ENCODE measurements at regions not wholly inside any gene's neighbourhood (a gene's known extent, or its start where the extent isn't known, plus 50 kb on each side); places are given as distances from the start of the nearest gene placed in this dataset.

DNA sequence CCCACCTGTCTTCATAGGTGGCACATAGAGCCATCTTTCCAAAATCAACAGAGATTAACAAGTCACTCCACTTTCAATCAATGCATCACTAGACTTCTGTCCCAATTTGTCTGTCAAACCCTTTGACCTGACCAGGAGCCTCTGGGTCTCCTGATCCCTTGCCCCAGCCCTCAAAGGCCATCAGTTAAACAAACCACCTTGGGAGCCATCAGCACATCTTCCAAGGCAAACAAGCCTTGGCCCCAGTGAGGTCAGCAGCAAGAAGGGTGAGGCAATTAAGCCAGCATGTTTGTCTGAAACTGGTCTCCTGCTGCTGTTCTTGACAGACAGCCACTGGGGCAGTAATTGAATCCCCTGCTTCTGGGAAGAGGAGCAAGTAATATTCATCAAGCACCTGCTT lies 742.8 kb upstream of the TBX3 start:
- H3K9me3 ChIP-seq (ENCODE audit: low read length), result no peaks in the 10 kb centered on the region
- no peaks in the 10 kb centered on the region for H3K4me1 ChIP-seq (ENCODE audit: low read length)
- no peaks in the 10 kb centered on the region for H3K36me3 ChIP-seq (ENCODE audit: insufficient read depth, low read length)
- H3K9me2 ChIP-seq (replicated peaks; ENCODE audit: insufficient read depth, low read length), result no peaks in the 10 kb centered on the region
- no peak overlapping the region for H3K4me3 ChIP-seq (ENCODE audit: low read length)
- H3K27ac ChIP-seq (ENCODE audit: low read length), result no peak overlapping the region
- H2AFZ ChIP-seq (ENCODE audit: low read length), result no peak overlapping the region
- no peaks in the 10 kb centered on the region for H3K79me2 ChIP-seq (ENCODE audit: low read length)
- H3K9ac ChIP-seq (ENCODE audit: low read length), result no peak overlapping the region
- H4K20me1 ChIP-seq (ENCODE audit: insufficient read depth, low read depth, low read length), result no peaks in the 10 kb centered on the region
- no peaks in the 10 kb centered on the region for H3K27me3 ChIP-seq (ENCODE audit: low read length)
- DNase-seq, result no peak
- H3K4me2 ChIP-seq (ENCODE audit: low read depth, low read length, poor library complexity, severe bottlenecking), result no peak overlapping the region

DNA sequence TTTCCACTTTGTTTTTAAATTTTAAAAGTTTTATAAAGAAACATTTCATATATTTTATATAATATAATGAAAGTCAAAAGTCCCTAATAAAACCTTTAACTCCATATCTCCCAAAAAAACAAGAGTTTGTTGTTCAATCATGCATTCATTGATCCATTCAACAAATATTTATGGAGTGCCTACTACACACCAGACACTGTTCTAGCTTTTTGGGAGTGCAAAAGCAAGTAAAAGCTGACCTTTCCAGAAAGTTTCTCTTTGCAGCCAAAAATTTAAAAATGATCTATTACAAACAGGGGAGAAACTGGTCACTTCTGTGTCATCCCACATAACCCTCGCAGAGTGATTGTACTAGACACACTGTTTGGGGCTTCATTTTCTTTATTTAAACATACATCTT lies 740.0 kb upstream of the TBX3 start:
- H3K9ac ChIP-seq (ENCODE audit: low read length), result no peak overlapping the region
- no peaks in the 10 kb centered on the region for H3K4me1 ChIP-seq (ENCODE audit: low read length)
- H3K4me3 ChIP-seq (ENCODE audit: low read length), result no peak overlapping the region
- H3K9me3 ChIP-seq (ENCODE audit: low read length), result no peaks in the 10 kb centered on the region
- H3K27me3 ChIP-seq (ENCODE audit: low read length), result no peaks in the 10 kb centered on the region
- no peak for DNase-seq
- no peaks in the 10 kb centered on the region for H4K20me1 ChIP-seq (ENCODE audit: insufficient read depth, low read depth, low read length)
- H3K4me2 ChIP-seq (ENCODE audit: low read depth, low read length, poor library complexity, severe bottlenecking), result no peak overlapping the region
- H3K27ac ChIP-seq (ENCODE audit: low read length), result no peak overlapping the region
- H2AFZ ChIP-seq (ENCODE audit: low read length), result no peak overlapping the region
- no peaks in the 10 kb centered on the region for H3K79me2 ChIP-seq (ENCODE audit: low read length)
- no peaks in the 10 kb centered on the region for H3K36me3 ChIP-seq (ENCODE audit: insufficient read depth, low read length)
- no peaks in the 10 kb centered on the region for H3K9me2 ChIP-seq (replicated peaks; ENCODE audit: insufficient read depth, low read length)

DNA sequence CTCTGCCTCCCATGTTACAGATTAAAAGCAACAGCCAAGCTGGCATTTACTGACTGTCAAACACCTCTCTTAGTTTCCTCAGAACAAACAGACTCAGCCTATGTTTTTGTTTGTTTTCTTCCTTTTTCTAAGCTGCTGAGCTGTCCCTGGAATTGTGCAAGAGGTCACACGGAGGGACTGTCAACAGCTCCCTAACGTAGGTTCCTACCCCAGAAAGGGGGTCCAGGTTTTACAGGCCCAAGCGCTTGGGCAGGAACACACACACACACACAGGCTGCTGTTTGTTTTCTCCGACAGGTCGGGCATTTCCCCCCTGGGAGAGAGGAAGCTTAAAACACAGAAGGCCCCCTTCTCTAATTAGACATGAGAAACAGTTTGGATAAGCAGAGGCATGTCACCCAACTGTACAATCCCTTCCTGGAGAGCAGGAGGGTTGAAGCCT lies 739.6 kb upstream of the TBX3 start:
- no peaks in the 10 kb centered on the region for H3K9me2 ChIP-seq (replicated peaks; ENCODE audit: insufficient read depth, low read length)
- no peaks in the 10 kb centered on the region for H3K9me3 ChIP-seq (ENCODE audit: low read length)
- no peak overlapping the region for H2AFZ ChIP-seq (ENCODE audit: low read length)
- no peak overlapping the region for H3K9ac ChIP-seq (ENCODE audit: low read length)
- no peak overlapping the region for H3K27ac ChIP-seq (ENCODE audit: low read length)
- no peaks in the 10 kb centered on the region for H3K79me2 ChIP-seq (ENCODE audit: low read length)
- H4K20me1 ChIP-seq (ENCODE audit: insufficient read depth, low read depth, low read length), result no peaks in the 10 kb centered on the region
- H3K4me3 ChIP-seq (ENCODE audit: low read length), result no peak overlapping the region
- H3K36me3 ChIP-seq (ENCODE audit: insufficient read depth, low read length), result no peaks in the 10 kb centered on the region
- DNase-seq, result no peak
- no peaks in the 10 kb centered on the region for H3K27me3 ChIP-seq (ENCODE audit: low read length)
- H3K4me2 ChIP-seq (ENCODE audit: low read depth, low read length, poor library complexity, severe bottlenecking), result no peak overlapping the region
- no peaks in the 10 kb centered on the region for H3K4me1 ChIP-seq (ENCODE audit: low read length)

GRCh38 chr12:115422845-115423545 lies 739.0 kb upstream of the TBX3 start:
- Histone ChIP-seq H3K4me1 (ENCODE audit: low read length) (no peaks in the 10 kb centered on the region), H3K9me2 (replicated peaks; ENCODE audit: insufficient read depth, low read length) (no peaks in the 10 kb centered on the region), H3K36me3 (ENCODE audit: insufficient read depth, low read length) (no peaks in the 10 kb centered on the region), H3K4me3 (ENCODE audit: low read length) (no peak overlapping the region), H3K79me2 (ENCODE audit: low read length) (no peaks in the 10 kb centered on the region), H3K9ac (ENCODE audit: low read length) (no peak overlapping the region), H4K20me1 (ENCODE audit: insufficient read depth, low read depth, low read length) (no peaks in the 10 kb centered on the region), H3K9me3 (ENCODE audit: low read length) (no peaks in the 10 kb centered on the region), H3K27me3 (ENCODE audit: low read length) (no peaks in the 10 kb centered on the region), H3K4me2 (ENCODE audit: low read depth, low read length, poor library complexity, severe bottlenecking) (no peak overlapping the region), H2AFZ (ENCODE audit: low read length) (no peak overlapping the region), H3K27ac (ENCODE audit: low read length) (no peak overlapping the region)
- DNase-seq, result no peak

DNA sequence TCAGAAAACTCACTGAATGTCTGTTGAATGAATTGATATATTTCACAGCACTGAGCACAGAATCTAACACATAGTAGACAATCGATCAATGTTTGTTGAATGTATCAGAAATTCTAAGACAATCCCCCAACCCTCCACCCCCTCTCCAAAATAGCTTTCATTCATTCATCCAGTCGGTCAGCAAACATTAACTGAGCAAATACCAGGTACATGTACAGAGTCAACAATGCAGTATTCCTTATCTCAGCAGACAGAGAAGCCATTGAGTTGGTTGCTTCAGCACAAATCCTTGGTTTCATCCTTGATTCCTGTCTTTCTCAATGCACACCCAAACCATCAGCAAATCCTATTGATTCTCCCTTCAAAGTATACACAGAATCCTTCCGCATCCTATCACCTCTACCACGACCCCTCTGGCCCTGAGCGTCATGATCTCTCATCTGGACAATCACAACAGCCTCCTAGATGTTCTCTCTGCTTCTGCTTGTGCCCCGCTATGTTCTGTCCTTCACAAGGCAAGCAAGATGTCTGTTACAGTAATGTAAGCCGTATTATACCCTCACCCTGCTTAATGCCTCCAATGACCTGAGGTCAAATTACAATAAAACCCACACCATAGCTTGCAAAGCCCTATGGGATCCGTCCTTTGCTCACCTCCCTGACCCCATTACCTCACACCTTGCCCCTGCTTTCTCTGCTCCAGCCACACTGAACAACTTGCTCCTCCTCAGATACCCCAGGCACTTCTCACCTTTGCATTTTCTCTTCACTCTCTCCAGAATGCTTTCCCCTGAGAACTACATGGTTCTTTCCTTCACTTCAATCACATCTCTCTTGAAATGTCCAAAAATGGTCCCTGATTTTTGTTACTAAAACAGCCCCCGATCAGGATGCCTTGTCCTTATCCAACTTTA lies 738.1 kb upstream of the TBX3 start:
- DNase-seq, result no peak

DNA sequence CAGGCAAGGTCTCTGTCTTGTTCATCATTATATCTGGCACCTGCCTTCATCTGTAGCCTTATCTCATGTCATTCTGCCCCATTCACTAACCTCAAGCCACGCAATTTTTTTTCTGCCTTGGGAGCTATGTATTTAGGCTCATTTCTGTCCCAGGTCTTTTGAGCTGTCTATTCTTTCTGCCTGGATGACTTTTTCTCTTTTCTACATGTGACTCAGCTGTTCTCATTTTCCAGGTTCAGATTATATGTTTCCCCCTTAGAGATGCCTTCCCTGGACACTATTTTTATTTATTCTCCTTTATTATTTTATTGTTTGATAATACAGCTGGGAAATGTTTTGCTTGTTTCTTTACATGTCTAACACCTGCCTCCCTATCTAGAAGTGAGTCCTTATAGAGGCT lies 737.4 kb upstream of the TBX3 start:
- Histone ChIP-seq H3K79me2 (ENCODE audit: low read length) (no peaks in the 10 kb centered on the region), H3K4me1 (ENCODE audit: low read length) (no peaks in the 10 kb centered on the region), H3K9ac (ENCODE audit: low read length) (no peak overlapping the region), H3K27me3 (ENCODE audit: low read length) (no peaks in the 10 kb centered on the region), H3K27ac (ENCODE audit: low read length) (no peak overlapping the region), H2AFZ (ENCODE audit: low read length) (no peak overlapping the region), H3K4me2 (ENCODE audit: low read depth, low read length, poor library complexity, severe bottlenecking) (no peak overlapping the region), H3K4me3 (ENCODE audit: low read length) (no peak overlapping the region), H4K20me1 (ENCODE audit: insufficient read depth, low read depth, low read length) (no peaks in the 10 kb centered on the region), H3K9me2 (replicated peaks; ENCODE audit: insufficient read depth, low read length) (no peaks in the 10 kb centered on the region), H3K36me3 (ENCODE audit: insufficient read depth, low read length) (no peaks in the 10 kb centered on the region), H3K9me3 (ENCODE audit: low read length) (no peaks in the 10 kb centered on the region)
- DNase-seq, result no peak

More for the DNA sequence above, 738.1 kb upstream of the TBX3 start:
- Histone ChIP-seq H3K4me3 (ENCODE audit: low read length) (no peak overlapping the region), H4K20me1 (ENCODE audit: insufficient read depth, low read depth, low read length) (no peaks in the 10 kb centered on the region), H3K36me3 (ENCODE audit: insufficient read depth, low read length) (no peaks in the 10 kb centered on the region), H2AFZ (ENCODE audit: low read length) (no peak overlapping the region), H3K9me3 (ENCODE audit: low read length) (no peaks in the 10 kb centered on the region), H3K9me2 (replicated peaks; ENCODE audit: insufficient read depth, low read length) (no peaks in the 10 kb centered on the region), H3K4me1 (ENCODE audit: low read length) (no peaks in the 10 kb centered on the region), H3K27me3 (ENCODE audit: low read length) (no peaks in the 10 kb centered on the region), H3K4me2 (ENCODE audit: low read depth, low read length, poor library complexity, severe bottlenecking) (no peak overlapping the region), H3K27ac (ENCODE audit: low read length) (no peak overlapping the region), H3K79me2 (ENCODE audit: low read length) (no peaks in the 10 kb centered on the region), H3K9ac (ENCODE audit: low read length) (no peak overlapping the region)

- no peaks in the 10 kb centered on the region for H3K27me3 ChIP-seq (ENCODE audit: low read length)
- H3K4me3 ChIP-seq (ENCODE audit: low read length), result no peak overlapping the region
- DNase-seq, result no peak
- no peaks in the 10 kb centered on the region for H4K20me1 ChIP-seq (ENCODE audit: insufficient read depth, low read depth, low read length)
- H3K4me1 ChIP-seq (ENCODE audit: low read length), result no peaks in the 10 kb centered on the region
- no peaks in the 10 kb centered on the region for H3K79me2 ChIP-seq (ENCODE audit: low read length)
- no peak overlapping the region for H2AFZ ChIP-seq (ENCODE audit: low read length)
- no peaks in the 10 kb centered on the region; the same call in 1 of the 2 replicates for H3K9me3 ChIP-seq (ENCODE audit: low read length)
- no peak overlapping the region for H3K4me2 ChIP-seq (ENCODE audit: low read depth, low read length, poor library complexity, severe bottlenecking)
- H3K9ac ChIP-seq (ENCODE audit: low read length), result no peak overlapping the region
- no peaks in the 10 kb centered on the region for H3K9me2 ChIP-seq (replicated peaks; ENCODE audit: insufficient read depth, low read length)
- no peak overlapping the region for H3K27ac ChIP-seq (ENCODE audit: low read length)
- H3K36me3 ChIP-seq (ENCODE audit: insufficient read depth, low read length), result no peaks in the 10 kb centered on the region
Measured at GRCh38 chr12:115419145-115419646, 735.2 kb upstream of the TBX3 start.

- Histone ChIP-seq H4K20me1 (ENCODE audit: insufficient read depth, low read depth, low read length) (no peaks in the 10 kb centered on the region), H2AFZ (ENCODE audit: low read length) (no peak overlapping the region), H3K27ac (ENCODE audit: low read length) (no peak overlapping the region), H3K4me2 (ENCODE audit: low read depth, low read length, poor library complexity, severe bottlenecking) (no peak overlapping the region), H3K4me3 (ENCODE audit: low read length) (no peak overlapping the region), H3K79me2 (ENCODE audit: low read length) (no peaks in the 10 kb centered on the region), H3K27me3 (ENCODE audit: low read length) (0 out of 2 replicates have a peak, but pooled peaks cover 2% of the 10 kb centered on the region), H3K36me3 (ENCODE audit: insufficient read depth, low read length) (no peaks in the 10 kb centered on the region), H3K9me2 (replicated peaks; ENCODE audit: insufficient read depth, low read length) (no peaks in the 10 kb centered on the region), H3K9me3 (ENCODE audit: low read length) (no peaks in the 10 kb centered on the region; the same call in 1 of the 2 replicates), H3K9ac (ENCODE audit: low read length) (no peak overlapping the region), H3K4me1 (ENCODE audit: low read length) (no peaks in the 10 kb centered on the region)
- no peak for DNase-seq
Measured at GRCh38 chr12:115417610-115418009, 733.6 kb upstream of the TBX3 start.

Data from Karpas-422 (cell line).